ENCODE measurements at regions not wholly inside any gene's neighbourhood (a gene's known extent, or its start where the extent isn't known, plus 50 kb on each side); places are given as distances from the start of the nearest gene placed in this dataset.
"Not testable (repeated sequence)": the region's sequence is repeated elsewhere in the genome, so short reads cannot be mapped to it uniquely, and the experiment has no call there.

DNA sequence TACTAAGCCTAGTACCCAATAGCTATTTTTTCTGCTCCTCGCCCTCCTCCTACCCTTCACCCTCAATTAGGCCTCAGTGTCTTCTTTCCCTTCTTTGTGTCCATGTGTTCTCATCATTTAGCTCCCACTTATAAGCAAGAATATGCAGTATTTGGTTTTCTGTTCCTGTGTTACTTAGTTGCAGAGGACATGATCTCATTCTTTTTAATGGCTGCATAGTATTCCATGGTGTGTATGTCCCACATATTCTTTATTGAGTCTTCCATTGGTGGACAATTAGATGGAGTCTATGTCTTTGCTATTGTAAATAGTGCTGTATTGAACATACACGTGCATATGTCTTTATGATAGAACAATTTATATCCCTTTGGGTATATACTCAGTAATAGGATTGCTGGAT lies 106.9 kb upstream of the NR5A2 start:
- Histone ChIP-seq H3K36me3 (ENCODE audit: control insufficient read depth, insufficient read depth, low read length) (no peaks in the 10 kb centered on the region), H3K9me3 (no peaks in the 10 kb centered on the region), H3K4me1 (no peaks in the 10 kb centered on the region), H3K4me3 (ENCODE audit: low read depth, low read length) (no peak overlapping the region), H3K27me3 (replicated peaks; ENCODE audit: control insufficient read depth, insufficient read depth, low read length) (no peaks in the 10 kb centered on the region)
- no TSS peak for BruUV-seq (replicated peaks)
- intact Hi-C loops (cut with micrococcal nuclease; ENCODE audit: unreplicated experiment) = no loop called here
- ChIA-PET CTCF (no interaction called here), POLR2A (no interaction called here)
- Mint-ChIP-seq H3K27me3 (ENCODE audit: insufficient read depth, unreplicated experiment) (no peaks in the 10 kb centered on the region), H3K9me3 (ENCODE audit: unreplicated experiment) (no peaks in the 10 kb centered on the region), H3K36me3 (ENCODE audit: insufficient read depth, unreplicated experiment) (no peaks in the 10 kb centered on the region), H3K4me1 (ENCODE audit: low read depth, unreplicated experiment) (no peaks in the 10 kb centered on the region), H3K27ac (ENCODE audit: unreplicated experiment) (no peak overlapping the region), H3K4me3 (ENCODE audit: unreplicated experiment) (no peak overlapping the region)
- DNase-seq = no peak
- TF ChIP-seq, protein P1, sequence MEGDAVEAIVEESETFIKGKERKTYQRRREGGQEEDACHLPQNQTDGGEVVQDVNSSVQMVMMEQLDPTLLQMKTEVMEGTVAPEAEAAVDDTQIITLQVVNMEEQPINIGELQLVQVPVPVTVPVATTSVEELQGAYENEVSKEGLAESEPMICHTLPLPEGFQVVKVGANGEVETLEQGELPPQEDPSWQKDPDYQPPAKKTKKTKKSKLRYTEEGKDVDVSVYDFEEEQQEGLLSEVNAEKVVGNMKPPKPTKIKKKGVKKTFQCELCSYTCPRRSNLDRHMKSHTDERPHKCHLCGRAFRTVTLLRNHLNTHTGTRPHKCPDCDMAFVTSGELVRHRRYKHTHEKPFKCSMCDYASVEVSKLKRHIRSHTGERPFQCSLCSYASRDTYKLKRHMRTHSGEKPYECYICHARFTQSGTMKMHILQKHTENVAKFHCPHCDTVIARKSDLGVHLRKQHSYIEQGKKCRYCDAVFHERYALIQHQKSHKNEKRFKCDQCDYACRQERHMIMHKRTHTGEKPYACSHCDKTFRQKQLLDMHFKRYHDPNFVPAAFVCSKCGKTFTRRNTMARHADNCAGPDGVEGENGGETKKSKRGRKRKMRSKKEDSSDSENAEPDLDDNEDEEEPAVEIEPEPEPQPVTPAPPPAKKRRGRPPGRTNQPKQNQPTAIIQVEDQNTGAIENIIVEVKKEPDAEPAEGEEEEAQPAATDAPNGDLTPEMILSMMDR (IDR thresholded peaks at IDR 0.05; ENCODE audit: insufficient read depth in 1 of 2, low read depth in 1 of 2, low read length in 1 of 2, severe bottlenecking in 1 of 2, unreplicated experiment in 1 of 2) = no peak

DNA sequence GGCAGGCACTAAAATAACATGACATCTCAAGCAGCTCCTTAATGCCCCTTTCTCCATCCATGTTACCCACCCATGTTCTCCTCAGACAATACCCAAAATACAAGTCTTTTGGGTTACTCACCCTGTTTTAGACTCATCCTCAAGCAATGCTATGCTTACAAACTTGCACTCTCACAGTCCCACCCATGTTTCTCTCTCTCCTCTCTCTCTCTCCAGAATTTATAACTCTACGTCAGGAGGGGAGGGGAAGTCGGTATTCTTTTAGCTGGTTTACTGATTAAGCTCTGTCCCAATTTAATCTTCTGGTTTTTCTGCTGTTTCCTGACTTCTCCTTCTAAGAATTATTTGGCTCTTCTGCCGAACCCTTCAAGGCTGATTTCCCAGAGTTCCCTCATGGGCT lies 98.0 kb upstream of the NR5A2 start:
- H3K4me1 ChIP-seq = no peaks in the 10 kb centered on the region
- H3K36me3 ChIP-seq (ENCODE audit: control insufficient read depth, insufficient read depth, low read length) = no peaks in the 10 kb centered on the region
- POLR2A ChIA-PET = no interaction called here
- no peak overlapping the region for H3K4me3 ChIP-seq (ENCODE audit: low read depth, low read length)
- Mint-ChIP-seq H3K27ac (ENCODE audit: unreplicated experiment) (no peak overlapping the region), H3K4me3 (ENCODE audit: unreplicated experiment) (no peak overlapping the region), H3K36me3 (ENCODE audit: insufficient read depth, unreplicated experiment) (no peaks in the 10 kb centered on the region), H3K9me3 (ENCODE audit: unreplicated experiment) (no peaks in the 10 kb centered on the region), H3K4me1 (ENCODE audit: low read depth, unreplicated experiment) (no peaks in the 10 kb centered on the region), H3K27me3 (ENCODE audit: insufficient read depth, unreplicated experiment) (no peaks in the 10 kb centered on the region)
- no TSS peak for BruUV-seq (replicated peaks)
- H3K9me3 ChIP-seq = no peaks in the 10 kb centered on the region
- CTCF ChIA-PET = no interaction called here
- no peaks in the 10 kb centered on the region for H3K27me3 ChIP-seq (replicated peaks; ENCODE audit: control insufficient read depth, insufficient read depth, low read length)
- TF ChIP-seq, protein P1 (IDR thresholded peaks at IDR 0.05; ENCODE audit: insufficient read depth in 1 of 2, low read depth in 1 of 2, low read length in 1 of 2, severe bottlenecking in 1 of 2, unreplicated experiment in 1 of 2) = no peak
- intact Hi-C loops (cut with micrococcal nuclease; ENCODE audit: unreplicated experiment) = no loop called here
- no peak for DNase-seq

DNA sequence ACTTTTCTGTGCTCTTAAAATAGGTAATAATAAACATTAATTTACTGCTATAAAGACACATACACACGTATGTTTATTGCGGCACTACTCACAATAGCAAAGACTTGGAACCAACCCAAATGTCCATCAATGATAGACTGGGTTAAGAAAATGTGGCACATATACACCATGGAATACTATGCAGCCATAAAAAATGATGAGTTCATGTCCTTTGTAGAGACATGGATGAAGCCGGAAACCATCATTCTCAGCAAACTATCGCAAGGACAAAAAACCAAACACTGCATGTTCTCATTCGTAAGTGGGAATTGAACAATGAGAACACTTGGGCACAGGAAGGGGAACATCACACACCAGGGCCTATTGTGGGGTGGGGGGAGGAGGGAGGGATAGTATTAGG lies 97.4 kb upstream of the NR5A2 start:
- intact Hi-C loops (cut with micrococcal nuclease; ENCODE audit: unreplicated experiment); DNase-seq: not testable (repeated sequence)

More for the DNA sequence above, 97.4 kb upstream of the NR5A2 start:
- H3K36me3 ChIP-seq (ENCODE audit: control insufficient read depth, insufficient read depth, low read length); H3K27me3 Mint-ChIP-seq (ENCODE audit: insufficient read depth, unreplicated experiment); H3K4me3 Mint-ChIP-seq (ENCODE audit: unreplicated experiment); H3K4me1 Mint-ChIP-seq (ENCODE audit: low read depth, unreplicated experiment); POLR2A ChIA-PET; CTCF ChIA-PET; H3K9me3 Mint-ChIP-seq (ENCODE audit: unreplicated experiment); H3K27me3 ChIP-seq (replicated peaks; ENCODE audit: control insufficient read depth, insufficient read depth, low read length); BruUV-seq (replicated peaks); H3K4me1 ChIP-seq; H3K36me3 Mint-ChIP-seq (ENCODE audit: insufficient read depth, unreplicated experiment); H3K9me3 ChIP-seq; H3K4me3 ChIP-seq (ENCODE audit: low read depth, low read length); H3K27ac Mint-ChIP-seq (ENCODE audit: unreplicated experiment): not testable (repeated sequence)

All from Caco-2 (cell line).